ENCODE measurements at regions not wholly inside any gene's neighbourhood (a gene's known extent, or its start where the extent isn't known, plus 50 kb on each side); places are given as distances from the start of the nearest gene placed in this dataset.

GRCh38 chr1:190864013-190864641, 386.5 kb upstream of the BRINP3 start (continued):
- TF ChIP-seq MLLT1 (IDR thresholded peaks at IDR 0.05) (no peak), USF2 (IDR thresholded peaks at IDR 0.05; ENCODE audit: borderline replicate concordance, low read depth, low read length) (no peak), CEBPZ (IDR thresholded peaks at IDR 0.05; ENCODE audit: low read depth, low read length) (no peak), FOS (IDR thresholded peaks at IDR 0.05; ENCODE audit: borderline replicate concordance, extremely low read depth, insufficient read length) (no peak), STAT1 (conservative IDR thresholded peaks at IDR 0.05) (no peak), NRF1 (conservative IDR thresholded peaks at IDR 0.05; ENCODE audit: low read depth, low read length) (no peak), MAX (IDR thresholded peaks at IDR 0.05; ENCODE audit: low read depth, low read length) (no peak), FOXM1 (IDR thresholded peaks at IDR 0.05; ENCODE audit: low read depth, low read length) (no peak)

All from GM12878 (cell line).